Caki2 (cell line): ENCODE measurements at regions not wholly inside any gene's neighbourhood (a gene's known extent, or its start where the extent isn't known, plus 50 kb on each side); places are given as distances from the start of the nearest gene placed in this dataset.
"Not testable (repeated sequence)": the region's sequence is repeated elsewhere in the genome, so short reads cannot be mapped to it uniquely, and the experiment has no call there.

Source experiments
- DNase-seq: peaks from one replicate; pipeline ENCODE4 v3.0.0-alpha.2; 2015; ENCODE audit warnings: low read depth
- in situ Hi-C: cut with HindIII; loops from 2 replicates; pipeline ENCODE4 v1.10.0; 2016; ENCODE audit warnings: low sequenced_read_pairs, low pct_unique_long_range_greater_than_20kb, mixed read lengths

GRCh38 chr4:23455456-23456158 is 434.2 kb downstream of the PPARGC1A start:
- in situ Hi-C loops: no loop called here
- DNase-seq: no peak

- in situ Hi-C loops: no loop called here
- DNase-seq: no peak
These were observed 448.2 kb downstream of the PPARGC1A start for GRCh38 chr4:23441530-23442069.

- in situ Hi-C loops: no loop called here
- DNase-seq: no peak
These were observed 451.1 kb downstream of the PPARGC1A start for GRCh38 chr4:23438764-23439163.

- in situ Hi-C loops: no loop called here
- DNase-seq: no peak
These were observed 460.4 kb downstream of the PPARGC1A start for GRCh38 chr4:23429497-23429896.

GRCh38 chr4:23425570-23425969 is 464.3 kb downstream of the PPARGC1A start:
- in situ Hi-C loops: no loop called here

GRCh38 chr4:23423540-23423939 is 466.3 kb downstream of the PPARGC1A start:
- in situ Hi-C loops: no loop called here
- no peak for DNase-seq

More at GRCh38 chr4:23425570-23425969, 464.3 kb downstream of the PPARGC1A start:
- DNase-seq: no peak

- in situ Hi-C loops: no loop called here
- no peak for DNase-seq
These were observed 467.0 kb downstream of the PPARGC1A start for GRCh38 chr4:23422878-23423277.

- DNase-seq: no peak
- in situ Hi-C loops: no loop called here
These were observed 476.2 kb downstream of the PPARGC1A start for GRCh38 chr4:23413631-23414030.

GRCh38 chr4:23412701-23413100 is 477.1 kb downstream of the PPARGC1A start:
- in situ Hi-C loops: no loop called here
- no peak for DNase-seq

- in situ Hi-C loops, DNase-seq: not testable (repeated sequence)
These were observed 480.9 kb downstream of the PPARGC1A start for GRCh38 chr4:23408913-23409312.

- no peak for DNase-seq
These were observed 488.3 kb downstream of the PPARGC1A start for GRCh38 chr4:23401572-23401971.

GRCh38 chr4:23392860-23393458 is 496.9 kb downstream of the PPARGC1A start:
- in situ Hi-C loops: no loop called here
- no peak for DNase-seq

More at GRCh38 chr4:23401572-23401971, 488.3 kb downstream of the PPARGC1A start:
- in situ Hi-C loops: no loop called here

- in situ Hi-C loops: no loop called here
- no peak for DNase-seq
These were observed 499.6 kb downstream of the PPARGC1A start for GRCh38 chr4:23390246-23390645.

GRCh38 chr4:23388699-23389395 is 501.0 kb downstream of the PPARGC1A start:
- DNase-seq: no peak
- in situ Hi-C loops: no loop called here

- in situ Hi-C loops: no loop called here
- DNase-seq: no peak
These were observed 501.6 kb downstream of the PPARGC1A start for GRCh38 chr4:23388255-23388654.

GRCh38 chr4:23384741-23385140 is 505.1 kb downstream of the PPARGC1A start:
- in situ Hi-C loops: no loop called here
- DNase-seq: peak; percentile 20

- DNase-seq: peak; percentile 13
- in situ Hi-C loops: no loop called here
These were observed 507.0 kb downstream of the PPARGC1A start for GRCh38 chr4:23382879-23383278.

GRCh38 chr4:23374259-23374658 is 515.6 kb downstream of the PPARGC1A start:
- peak; percentile 94 for DNase-seq
- in situ Hi-C loops: no loop called here

GRCh38 chr4:23373261-23373660 is 516.6 kb downstream of the PPARGC1A start:
- DNase-seq: peak; percentile 93
- in situ Hi-C loops: no loop called here
